Ishikawa (cell line): ENCODE measurements at regions not wholly inside any gene's neighbourhood (a gene's known extent, or its start where the extent isn't known, plus 50 kb on each side); places are given as distances from the start of the nearest gene placed in this dataset.

ENCODE experiments used
- CEBPB ChIP-seq: IDR thresholded peaks from 2 replicates; pipeline ENCODE4 v1.6.1; 2012
- CREB1 ChIP-seq: IDR thresholded peaks from 2 replicates; pipeline ENCODE4 v1.6.1; 2012; ENCODE audit warnings: low read depth
- EGR1 ChIP-seq: IDR thresholded peaks from 2 replicates; pipeline ENCODE4 v1.6.1; 2012
- EP300 ChIP-seq: IDR thresholded peaks from 2 replicates; pipeline ENCODE4 v1.6.1; 2012; ENCODE audit warnings: borderline replicate concordance
- FOXM1 ChIP-seq: IDR thresholded peaks from 2 replicates; pipeline ENCODE4 v1.6.1; 2012; ENCODE audit warnings: low read depth, borderline replicate concordance
- NFIC ChIP-seq: IDR thresholded peaks from 2 replicates; pipeline ENCODE4 v1.6.1; 2012
- RAD21 ChIP-seq: IDR thresholded peaks from 2 replicates; pipeline ENCODE4 v1.6.1; 2012; ENCODE audit warnings: low read depth
- TAF1 ChIP-seq: IDR thresholded peaks from 2 replicates; pipeline ENCODE4 v1.6.1; 2012; ENCODE audit warnings: low read depth, mild to moderate bottlenecking
- TCF12 ChIP-seq: IDR thresholded peaks from 2 replicates; pipeline ENCODE4 v1.6.1; 2012; ENCODE audit warnings: low read depth
- TEAD4 ChIP-seq: IDR thresholded peaks from 2 replicates; pipeline ENCODE4 v1.6.1; 2012
- YY1 ChIP-seq: IDR thresholded peaks from 2 replicates; pipeline ENCODE4 v1.6.1; 2012; ENCODE audit warnings: low read depth
- ZBTB7A ChIP-seq: IDR thresholded peaks from 2 replicates; pipeline ENCODE4 v1.6.1; 2012; ENCODE audit warnings: low read depth
- TF ChIP-seq, protein P1 (sequence below): IDR thresholded peaks from 2 replicates; pipeline ENCODE4 v1.6.1; 2012; ENCODE audit warnings: low read depth, mild to moderate bottlenecking
- TF ChIP-seq, protein P2 (sequence below): IDR thresholded peaks from 2 replicates; pipeline ENCODE4 v1.6.1; 2012
- TF ChIP-seq, protein P3 (sequence below): IDR thresholded peaks from 2 replicates; pipeline ENCODE4 v1.6.1; 2012

DNA sequence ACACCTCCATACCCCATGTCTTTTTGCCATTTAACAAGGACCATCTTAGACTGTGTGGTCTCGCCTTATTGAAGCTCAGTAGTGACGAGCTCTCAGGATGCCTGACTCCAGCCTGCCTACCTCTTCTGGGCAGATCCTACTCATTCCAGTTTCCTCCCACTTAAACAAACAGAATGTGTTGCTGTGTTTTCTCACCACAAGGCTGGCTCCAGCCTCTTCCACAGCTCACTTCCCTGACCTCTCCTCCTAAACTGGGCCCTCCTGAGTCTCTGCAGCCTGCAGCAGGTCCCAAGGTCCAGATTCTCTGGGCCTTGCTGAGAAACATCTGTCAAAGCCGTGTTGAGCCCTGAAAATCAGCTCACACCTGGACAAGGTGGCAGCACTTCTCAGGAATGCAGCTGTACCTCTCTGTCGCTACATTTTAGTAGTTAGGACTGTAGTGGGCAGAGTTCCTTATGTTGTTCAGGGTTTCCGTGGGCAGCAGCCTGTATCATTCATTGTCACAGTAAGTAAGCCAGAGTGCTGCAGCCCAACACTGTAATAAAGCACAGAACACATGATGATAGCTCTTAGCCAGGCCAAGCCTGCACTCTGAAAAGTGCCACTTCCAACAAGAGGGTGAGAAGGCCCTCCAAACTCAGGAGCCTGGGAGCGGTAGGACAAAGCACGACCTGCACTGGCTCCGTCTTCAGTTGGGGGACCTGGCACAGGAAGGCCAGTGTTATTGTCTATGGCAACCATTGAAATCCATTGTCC is 68.5 kb downstream of the NKX2-1 start:
- TF ChIP-seq CREB1: no peak

DNA sequence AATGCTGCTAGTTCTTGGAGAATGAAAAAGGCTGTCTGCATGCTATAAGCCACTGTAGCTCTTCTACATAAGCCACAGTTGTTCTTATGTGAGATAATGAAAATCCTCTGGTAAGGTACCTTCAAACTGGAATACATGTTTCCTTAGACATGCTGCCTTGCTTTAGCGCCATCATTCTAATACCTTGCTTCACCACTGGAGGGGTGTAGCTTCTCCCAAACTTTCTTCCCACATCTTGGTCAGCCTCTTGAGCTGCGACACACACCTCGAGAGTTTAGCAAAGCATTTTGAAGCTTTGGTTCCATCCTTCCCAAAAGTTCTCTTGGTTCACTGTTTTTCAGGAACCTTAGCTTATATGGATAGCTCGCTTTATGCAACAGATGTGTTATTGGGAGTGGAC is 69.5 kb downstream of the NKX2-1 start:
- TF ChIP-seq, protein P1, sequence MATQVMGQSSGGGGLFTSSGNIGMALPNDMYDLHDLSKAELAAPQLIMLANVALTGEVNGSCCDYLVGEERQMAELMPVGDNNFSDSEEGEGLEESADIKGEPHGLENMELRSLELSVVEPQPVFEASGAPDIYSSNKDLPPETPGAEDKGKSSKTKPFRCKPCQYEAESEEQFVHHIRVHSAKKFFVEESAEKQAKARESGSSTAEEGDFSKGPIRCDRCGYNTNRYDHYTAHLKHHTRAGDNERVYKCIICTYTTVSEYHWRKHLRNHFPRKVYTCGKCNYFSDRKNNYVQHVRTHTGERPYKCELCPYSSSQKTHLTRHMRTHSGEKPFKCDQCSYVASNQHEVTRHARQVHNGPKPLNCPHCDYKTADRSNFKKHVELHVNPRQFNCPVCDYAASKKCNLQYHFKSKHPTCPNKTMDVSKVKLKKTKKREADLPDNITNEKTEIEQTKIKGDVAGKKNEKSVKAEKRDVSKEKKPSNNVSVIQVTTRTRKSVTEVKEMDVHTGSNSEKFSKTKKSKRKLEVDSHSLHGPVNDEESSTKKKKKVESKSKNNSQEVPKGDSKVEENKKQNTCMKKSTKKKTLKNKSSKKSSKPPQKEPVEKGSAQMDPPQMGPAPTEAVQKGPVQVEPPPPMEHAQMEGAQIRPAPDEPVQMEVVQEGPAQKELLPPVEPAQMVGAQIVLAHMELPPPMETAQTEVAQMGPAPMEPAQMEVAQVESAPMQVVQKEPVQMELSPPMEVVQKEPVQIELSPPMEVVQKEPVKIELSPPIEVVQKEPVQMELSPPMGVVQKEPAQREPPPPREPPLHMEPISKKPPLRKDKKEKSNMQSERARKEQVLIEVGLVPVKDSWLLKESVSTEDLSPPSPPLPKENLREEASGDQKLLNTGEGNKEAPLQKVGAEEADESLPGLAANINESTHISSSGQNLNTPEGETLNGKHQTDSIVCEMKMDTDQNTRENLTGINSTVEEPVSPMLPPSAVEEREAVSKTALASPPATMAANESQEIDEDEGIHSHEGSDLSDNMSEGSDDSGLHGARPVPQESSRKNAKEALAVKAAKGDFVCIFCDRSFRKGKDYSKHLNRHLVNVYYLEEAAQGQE: no peak
- TF ChIP-seq RAD21 (0 out of 2 replicates have a peak, but pooled peaks have one; percentile 3), CREB1 (no peak), YY1 (no peak), ZBTB7A (no peak), TCF12 (no peak), EGR1 (no peak)

GRCh38 chr14:36449903-36450302 is 70.1 kb downstream of the NKX2-1 start:
- no peak for TF ChIP-seq TEAD4
- TF ChIP-seq, protein P1: no peak
- no peak for TF ChIP-seq RAD21
- no peak for TF ChIP-seq TAF1
- TF ChIP-seq YY1: no peak
- TF ChIP-seq CEBPB: no peak
- TF ChIP-seq, protein P2, sequence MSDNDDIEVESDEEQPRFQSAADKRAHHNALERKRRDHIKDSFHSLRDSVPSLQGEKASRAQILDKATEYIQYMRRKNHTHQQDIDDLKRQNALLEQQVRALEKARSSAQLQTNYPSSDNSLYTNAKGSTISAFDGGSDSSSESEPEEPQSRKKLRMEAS: no peak
- TF ChIP-seq, protein P3, sequence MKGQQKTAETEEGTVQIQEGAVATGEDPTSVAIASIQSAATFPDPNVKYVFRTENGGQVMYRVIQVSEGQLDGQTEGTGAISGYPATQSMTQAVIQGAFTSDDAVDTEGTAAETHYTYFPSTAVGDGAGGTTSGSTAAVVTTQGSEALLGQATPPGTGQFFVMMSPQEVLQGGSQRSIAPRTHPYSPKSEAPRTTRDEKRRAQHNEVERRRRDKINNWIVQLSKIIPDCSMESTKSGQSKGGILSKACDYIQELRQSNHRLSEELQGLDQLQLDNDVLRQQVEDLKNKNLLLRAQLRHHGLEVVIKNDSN: no peak
- no peak for TF ChIP-seq EGR1
- no peak for TF ChIP-seq CREB1
- no peak for TF ChIP-seq EP300
- no peak for TF ChIP-seq FOXM1
- TF ChIP-seq NFIC: no peak

- no peak for TF ChIP-seq RAD21
- no peak for TF ChIP-seq ZBTB7A
- no peak for TF ChIP-seq NFIC
- no peak for TF ChIP-seq EGR1
- TF ChIP-seq YY1: no peak
- TF ChIP-seq TEAD4: no peak
- no peak for TF ChIP-seq CREB1
- TF ChIP-seq, protein P2: no peak
- TF ChIP-seq FOXM1: no peak
- TF ChIP-seq, protein P3: no peak
- TF ChIP-seq CEBPB: no peak
- no peak for TF ChIP-seq TAF1
- no peak for TF ChIP-seq TCF12
- TF ChIP-seq, protein P1: no peak
- no peak for TF ChIP-seq EP300
Measured at GRCh38 chr14:36443374-36443773, 76.7 kb downstream of the NKX2-1 start.

- no peak for TF ChIP-seq YY1
- TF ChIP-seq EGR1: no peak
- TF ChIP-seq, protein P3: no peak
- TF ChIP-seq CEBPB: no peak
- TF ChIP-seq FOXM1: no peak
- TF ChIP-seq, protein P2: no peak
Measured at GRCh38 chr14:36442824-36443241, 77.2 kb downstream of the NKX2-1 start.
